ENCODE measurements at regions not wholly inside any gene's neighbourhood (a gene's known extent, or its start where the extent isn't known, plus 50 kb on each side); places are given as distances from the start of the nearest gene placed in this dataset.

GRCh38 chr6:4678506-4679300 lies 97.5 kb upstream of the CDYL start:
- no peak for TF ChIP-seq CTCF (IDR thresholded peaks at IDR 0.05)
- TF ChIP-seq POLR2A (IDR thresholded peaks at IDR 0.05): no peak
- no peak for TF ChIP-seq EP300 (IDR thresholded peaks at IDR 0.05)
- no peak for TF ChIP-seq POLR2AphosphoS5 (IDR thresholded peaks at IDR 0.05)
